HG03280 (cell line): ENCODE measurements at regions not wholly inside any gene's neighbourhood (a gene's known extent, or its start where the extent isn't known, plus 50 kb on each side); places are given as distances from the start of the nearest gene placed in this dataset.

Source experiments
- ATAC-seq: cut with Tn5 transposase; IDR thresholded peaks from one replicate; pipeline ENCODE4 v1.9.1; 2021; ENCODE audit warnings: mild to moderate bottlenecking, moderate library complexity; ENCODE audit not compliant: unreplicated experiment

DNA sequence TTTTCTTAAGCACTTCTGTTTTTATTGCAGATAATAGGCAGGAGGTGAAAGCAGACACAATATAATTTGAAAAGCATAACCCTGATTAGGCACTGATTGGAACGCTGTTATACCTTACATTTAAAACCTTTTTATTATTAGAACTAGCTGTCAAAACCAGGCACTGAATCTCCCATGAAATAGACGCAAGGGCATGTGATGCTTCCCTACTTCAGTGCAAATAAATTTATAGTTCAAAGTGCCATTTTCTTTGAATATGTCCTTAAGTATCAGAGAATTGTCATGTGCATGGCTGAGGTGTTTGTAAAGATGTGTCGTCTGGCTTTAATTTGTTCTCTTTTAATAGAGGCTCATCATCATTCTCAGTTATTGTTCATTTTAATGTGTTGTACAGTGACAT lies 386.0 kb downstream of the NR2F2 start:
- no peak for ATAC-seq

GRCh38 chr15:96720251-96720650 lies 389.8 kb downstream of the NR2F2 start:
- no peak for ATAC-seq

- no peak for ATAC-seq
Observed at GRCh38 chr15:96720656-96721055, 390.2 kb downstream of the NR2F2 start.

DNA sequence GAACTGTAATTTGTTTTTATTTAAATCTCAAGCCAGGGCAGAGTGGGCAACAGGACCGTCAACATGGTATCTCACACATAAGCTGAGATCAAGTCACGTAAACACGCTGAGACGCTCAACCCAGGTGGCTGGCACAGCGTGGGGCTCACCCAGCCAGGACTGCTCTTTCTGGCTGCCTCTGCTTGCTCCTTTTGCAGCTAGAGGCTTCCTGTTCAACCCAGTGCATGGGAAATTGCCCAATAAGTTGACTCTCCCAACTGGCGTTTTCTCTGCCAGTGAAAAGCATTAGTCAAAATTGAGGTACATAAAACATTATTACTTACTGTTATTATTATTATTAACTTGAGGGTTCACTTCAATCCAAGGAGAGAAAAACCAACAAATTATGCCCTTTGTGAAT lies 398.1 kb downstream of the NR2F2 start:
- no peak for ATAC-seq

DNA sequence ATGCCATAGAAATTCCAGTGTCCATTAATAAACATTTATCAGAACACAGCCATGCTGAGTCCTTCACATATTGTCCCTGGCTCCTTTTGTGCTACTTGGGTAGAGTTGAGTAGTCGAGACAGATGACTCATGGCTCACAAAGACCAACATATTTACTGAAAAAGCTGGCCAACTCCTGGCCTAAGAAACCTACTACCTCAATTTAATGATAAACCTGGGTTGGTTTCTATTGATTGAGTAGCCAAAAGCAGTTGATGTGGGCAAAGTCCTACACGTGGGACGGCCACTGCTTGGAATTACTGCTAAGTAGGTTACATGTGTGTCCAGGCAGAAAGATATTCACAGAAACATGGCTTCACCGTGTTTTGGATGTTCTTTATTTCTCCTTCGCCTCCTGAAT lies 402.2 kb downstream of the NR2F2 start:
- no peak for ATAC-seq

DNA sequence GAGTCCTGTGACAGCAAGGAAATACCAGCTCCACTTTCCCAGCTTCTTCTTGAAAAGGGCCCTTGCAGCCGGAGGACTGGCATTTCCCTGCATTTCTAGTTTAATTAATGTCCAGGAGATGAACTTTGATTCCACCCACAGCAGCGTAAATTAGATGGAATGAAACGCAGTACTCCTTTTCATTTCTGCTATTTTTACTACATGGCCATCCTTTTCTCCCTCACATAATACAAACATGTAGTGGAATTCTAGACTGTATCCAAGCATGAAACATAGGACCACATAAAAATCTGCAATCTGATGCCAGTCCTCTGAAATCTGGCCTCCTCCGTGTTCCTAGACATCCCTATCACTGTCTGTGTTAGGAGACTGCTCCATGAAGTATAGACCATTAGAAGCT lies 403.2 kb downstream of the NR2F2 start:
- ATAC-seq, result no peak

- ATAC-seq, result no peak
Observed at GRCh38 chr15:96735632-96736240, 405.2 kb downstream of the NR2F2 start.

DNA sequence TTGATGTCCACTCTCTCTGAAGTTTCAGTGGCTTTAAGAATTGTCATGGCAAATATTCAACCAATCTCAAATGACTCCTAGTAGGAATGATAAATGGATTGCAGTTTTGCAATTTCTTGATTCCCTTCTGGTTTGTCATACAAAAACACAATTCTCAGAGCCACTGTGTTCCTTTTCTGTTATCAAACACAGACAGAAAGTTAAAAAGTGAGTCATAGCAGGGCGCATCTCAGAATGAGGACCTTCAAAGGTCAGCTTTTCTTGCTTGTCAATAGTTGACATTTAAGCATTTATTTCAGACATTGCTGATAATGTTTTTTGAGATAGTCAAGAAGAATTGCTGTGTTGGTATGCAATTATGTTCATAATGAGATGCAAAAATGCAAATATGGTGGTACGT lies 405.9 kb downstream of the NR2F2 start:
- no peak for ATAC-seq

DNA sequence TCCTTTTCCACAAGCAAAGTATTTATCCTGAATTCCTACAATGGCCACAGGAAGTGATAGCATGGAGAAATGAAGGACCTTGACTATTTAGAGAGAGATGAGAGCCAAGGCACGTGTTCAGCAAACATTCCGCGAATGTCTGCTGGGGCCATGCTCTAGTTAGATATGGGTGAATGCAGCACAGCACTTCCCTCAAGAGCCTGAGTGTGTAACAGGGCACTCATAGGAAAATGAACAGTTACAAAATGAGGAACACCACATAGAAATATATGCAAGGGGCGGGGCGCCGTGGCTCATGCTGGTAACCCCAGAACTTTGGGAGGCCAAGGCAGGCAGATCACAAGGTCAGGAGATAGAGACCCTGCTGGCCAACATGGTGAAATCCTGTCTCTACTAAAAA lies 406.9 kb downstream of the NR2F2 start:
- no peak for ATAC-seq

GRCh38 chr15:96746665-96747064 lies 416.2 kb downstream of the NR2F2 start:
- ATAC-seq, result no peak

DNA sequence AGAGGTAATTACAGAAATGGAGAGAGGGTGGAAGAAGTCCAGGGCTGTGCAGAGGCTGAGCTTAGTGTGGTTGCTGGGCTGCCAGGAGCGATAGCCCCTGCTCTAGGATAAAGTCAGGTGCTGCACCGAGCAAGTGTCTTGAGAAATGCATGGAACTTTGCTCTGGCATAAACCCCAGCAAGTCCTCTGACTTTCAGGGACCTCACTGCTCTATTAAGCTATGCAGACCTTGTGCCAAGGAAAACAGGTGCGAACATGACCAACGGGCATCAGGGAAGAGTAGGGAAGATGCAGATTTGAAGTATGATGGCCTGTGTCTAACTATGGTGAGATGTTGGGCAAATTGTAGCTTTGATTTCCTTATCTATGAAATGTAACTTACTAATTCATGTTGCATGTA lies 416.8 kb downstream of the NR2F2 start:
- no peak for ATAC-seq

GRCh38 chr15:96750361-96750760 lies 419.9 kb downstream of the NR2F2 start:
- no peak for ATAC-seq

DNA sequence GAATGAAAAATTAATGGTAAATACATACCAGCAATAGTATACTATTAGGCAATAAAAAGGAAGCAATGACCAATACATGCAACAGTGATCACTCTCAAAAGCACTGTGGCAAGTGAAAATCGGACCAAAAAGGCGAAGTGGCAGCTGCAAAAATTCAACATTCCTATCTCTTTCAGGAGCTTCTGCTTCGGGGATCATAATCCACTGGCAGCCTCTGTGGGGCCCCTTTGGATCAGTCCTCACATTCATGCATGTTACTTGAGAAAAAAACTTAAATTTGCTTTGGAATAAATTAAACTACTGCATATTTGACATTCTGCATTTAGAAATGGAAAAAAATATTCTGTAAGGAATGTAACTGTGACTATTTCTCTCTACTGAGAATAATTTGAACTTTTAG lies 425.6 kb downstream of the NR2F2 start:
- ATAC-seq, result no peak

DNA sequence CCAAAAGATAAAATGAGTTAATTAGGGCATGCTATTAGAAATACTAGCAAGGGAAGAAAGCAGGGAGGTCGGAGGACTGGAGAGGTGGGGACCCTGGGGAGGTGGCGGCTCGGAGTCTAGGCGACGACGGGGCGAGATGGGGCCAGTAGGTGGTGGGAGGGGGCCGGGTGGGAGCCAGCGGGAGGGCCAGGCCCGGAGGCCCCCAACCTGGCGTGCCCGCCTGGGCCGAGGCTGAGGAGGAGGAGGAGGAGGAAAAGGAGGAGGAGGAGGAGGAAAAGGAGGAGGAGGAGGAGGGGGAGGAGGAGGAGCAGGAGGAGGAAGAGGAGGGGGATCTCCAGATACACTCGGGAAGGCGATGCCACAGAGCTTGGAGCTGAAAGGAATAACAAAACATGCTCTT lies 426.2 kb downstream of the NR2F2 start:
- ATAC-seq, result no peak

DNA sequence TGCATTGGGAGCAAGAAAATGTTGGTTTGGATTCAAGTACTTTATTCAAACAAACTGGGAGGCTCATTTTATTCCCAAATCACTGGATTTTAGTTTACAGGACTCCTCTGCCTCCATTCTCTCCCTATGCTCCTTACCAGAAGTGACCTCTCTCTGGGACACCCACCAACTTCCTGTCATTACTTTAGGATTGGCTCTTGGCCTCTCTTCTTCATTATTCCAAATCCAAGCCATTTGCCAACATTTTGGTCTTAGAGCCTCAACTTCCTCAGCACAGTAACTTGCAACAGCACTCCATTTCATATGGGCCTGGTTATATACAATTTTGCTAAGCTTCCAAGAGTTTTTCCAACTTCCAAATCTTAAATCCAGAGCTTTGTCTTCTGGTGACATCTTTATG lies 432.1 kb downstream of the NR2F2 start:
- ATAC-seq, result no peak

DNA sequence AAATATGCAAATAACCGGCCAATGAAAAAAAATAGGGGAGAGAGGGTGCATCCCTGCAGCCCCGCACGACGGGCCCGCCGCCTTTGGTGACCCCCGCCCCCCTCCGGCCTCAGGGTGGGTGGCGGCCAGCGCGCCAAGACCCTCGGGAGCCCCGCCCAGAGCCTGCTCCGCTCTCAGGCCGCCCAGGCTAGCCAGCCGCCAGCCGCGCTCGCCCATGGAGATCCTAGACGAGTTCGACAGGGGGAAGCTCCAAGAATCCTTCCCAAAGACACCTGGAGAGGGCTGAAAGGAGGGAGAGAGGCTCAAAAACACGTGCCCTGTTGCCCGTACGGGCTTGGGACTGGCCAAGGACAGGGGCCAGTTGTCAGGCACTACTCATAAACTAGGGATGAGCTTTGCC lies 434.0 kb downstream of the NR2F2 start:
- ATAC-seq, result no peak

- no peak for ATAC-seq
Observed at GRCh38 chr15:96764946-96765345, 434.4 kb downstream of the NR2F2 start.

GRCh38 chr15:96766366-96766765 lies 435.9 kb downstream of the NR2F2 start:
- no peak for ATAC-seq

GRCh38 chr15:96767703-96768434 lies 437.4 kb downstream of the NR2F2 start:
- no peak for ATAC-seq

DNA sequence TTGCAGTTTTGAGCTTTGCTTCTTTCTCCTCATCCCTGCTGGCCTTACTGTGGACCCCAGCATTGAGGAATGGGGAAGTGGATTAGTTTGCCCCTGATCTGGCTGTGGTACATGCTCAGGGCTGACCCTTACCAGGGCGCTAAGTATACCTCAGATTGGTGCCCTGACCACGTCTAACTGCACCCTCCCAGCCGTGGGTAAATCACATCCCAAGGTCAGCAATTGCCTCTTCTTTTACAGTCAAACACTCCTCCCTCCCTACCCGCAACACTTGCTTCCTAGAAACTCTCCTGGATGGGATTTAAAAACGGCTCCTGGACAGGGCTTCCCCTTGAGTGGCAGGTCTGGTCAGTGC lies 437.9 kb downstream of the NR2F2 start:
- no peak for ATAC-seq

- ATAC-seq, result no peak
Observed at GRCh38 chr15:96771035-96771434, 440.5 kb downstream of the NR2F2 start.

GRCh38 chr15:96774216-96774615 lies 443.7 kb downstream of the NR2F2 start:
- ATAC-seq, result no peak

GRCh38 chr15:96783746-96784145 lies 453.2 kb downstream of the NR2F2 start:
- no peak for ATAC-seq
